HepG2 (cell line): ENCODE measurements at regions not wholly inside any gene's neighbourhood (a gene's known extent, or its start where the extent isn't known, plus 50 kb on each side); places are given as distances from the start of the nearest gene placed in this dataset.

Experiments used
- ATAC-seq: fragments of 200-7000 bp; cut with Tn5 transposase; 3 replicates; pipeline ENCODE4 v1.9.1; 2020; ENCODE audit warnings: mild to moderate bottlenecking, moderate library complexity
- BruUV-seq: library from RNA; stranded (reverse); fragments of 400-500 nt; replicated peaks from 2 replicates; lab custom pipeline; 2021; lab: Mats Ljungman, UMichigan
- CTCF ChIA-PET: fragments of 300-600 bp; formaldehyde crosslinking; extraction: SDS; loops from one replicate; lab custom pipeline; 2021; ENCODE audit warnings: low total read pairs, inconsistent platforms, low intra/inter-chr PET ratio; lab: Yijun Ruan, JAX
- POLR2A ChIA-PET: fragments of 350-600 bp; sonication (Branson Sonifier 250); formaldehyde crosslinking; loops from one replicate; lab custom pipeline; 2020; ENCODE audit warnings: antibody characterized with exemption, inconsistent platforms; lab: Yijun Ruan, JAX
- DNase-seq: peaks from one replicate; pipeline ENCODE4 v3.0.0-alpha.2; 2015; ENCODE audit warnings: low spot score
- FAIRE-seq: peaks from 3 replicates; lab custom pipeline; 2011; peaks lifted over from hg19 to GRCh38; lab: Jason Lieb, UNC
- H2AFZ ChIP-seq: one replicate; pipeline ENCODE4 v1.6.1; 2011; ENCODE audit warnings: low read length, inconsistent platforms
- H3K27ac ChIP-seq: fragments of 300-600 bp; 3 replicates; pipeline ENCODE4 v1.8.0; 2011; ENCODE audit warnings: mixed run types, mild to moderate bottlenecking, mixed read lengths, low read length, inconsistent platforms; ENCODE audit not compliant: insufficient read depth; ENCODE audit errors: extremely low read length
- H3K27me3 ChIP-seq, 2 experiments: fragments of 200-600 bp in 1 of 2; 2 replicates in 1 of 2; 3 replicates in 1 of 2; pipeline versions ENCODE4 v1.6.0 to v1.8.0; 2011; ENCODE audit warnings: low read length in 2 of 2, mild to moderate bottlenecking in 2 of 2, moderate library complexity in 2 of 2, inconsistent platforms in 1 of 2; ENCODE audit not compliant: insufficient read depth in 2 of 2, control insufficient read depth in 1 of 2
- H3K36me3 ChIP-seq, 2 experiments: fragments of 200-600 bp in 1 of 2; replicated peaks in 1 of 2; 2 replicates in 1 of 2; 3 replicates in 1 of 2; pipeline versions ENCODE4 v1.5.1 to v1.8.0; 2011; ENCODE audit warnings: low read length in 2 of 2, inconsistent platforms in 1 of 2; ENCODE audit not compliant: insufficient read depth in 2 of 2, control insufficient read depth in 1 of 2
- H3K4me1 ChIP-seq: 2 replicates; pipeline ENCODE4 v1.5.1; 2012; ENCODE audit warnings: low read length, inconsistent platforms; ENCODE audit not compliant: insufficient read depth
- H3K4me2 ChIP-seq: 2 replicates; pipeline ENCODE4 v1.6.0; 2011; ENCODE audit warnings: low read depth, low read length, inconsistent platforms
- H3K4me3 ChIP-seq, 3 experiments: fragments of 200-600 bp in 1 of 3; sonication (generic), shearing (Covaris generic) in 1 of 3; replicated peaks in 1 of 3; 2 replicates each; pipeline ENCODE4 v1.5.1; 2011 to 2016; ENCODE audit warnings: low read length in 3 of 3, inconsistent platforms in 2 of 3, low read depth in 2 of 3, mild to moderate bottlenecking in 2 of 3, control low read depth in 1 of 3, mixed read lengths in 1 of 3; ENCODE audit not compliant: insufficient read depth in 1 of 3
- H3K79me2 ChIP-seq: one replicate; pipeline ENCODE4 v1.6.1; 2011; ENCODE audit warnings: low read length, inconsistent platforms; ENCODE audit not compliant: insufficient read depth
- H3K9ac ChIP-seq: 2 replicates; pipeline ENCODE4 v1.6.0; 2011; ENCODE audit warnings: mild to moderate bottlenecking, low read depth, low read length, inconsistent platforms; ENCODE audit not compliant: insufficient read depth
- H3K9me3 ChIP-seq: 2 replicates; pipeline ENCODE4 v1.5.1; 2012; ENCODE audit warnings: mild to moderate bottlenecking, low read length
- H4K20me1 ChIP-seq: 2 replicates; pipeline ENCODE4 v1.6.0; 2011; ENCODE audit warnings: inconsistent platforms, mild to moderate bottlenecking, low read length, moderate library complexity; ENCODE audit not compliant: insufficient read depth
- ATF1 ChIP-seq: IDR thresholded peaks from 2 replicates; pipeline ENCODE4 v1.6.1; 2016; ENCODE audit warnings: mild to moderate bottlenecking, control low read depth
- MTF2 ChIP-seq: sonication (generic); formaldehyde crosslinking; IDR thresholded peaks from 2 replicates; pipeline ENCODE4 v1.5.0; 2020; ENCODE audit warnings: missing genetic modification reagents, borderline replicate concordance
- PLSCR1 ChIP-seq: sonication (generic); formaldehyde crosslinking; IDR thresholded peaks from 2 replicates; pipeline ENCODE4 v1.5.0; 2020; ENCODE audit warnings: missing genetic modification reagents, mild to moderate bottlenecking, borderline replicate concordance
- PRPF4 ChIP-seq: fragments of 200-400 bp; formaldehyde crosslinking; IDR thresholded peaks from 2 replicates; pipeline ENCODE4 v1.6.1; 2016; ENCODE audit warnings: low read length, low read depth; ENCODE audit not compliant: poor library complexity, severe bottlenecking
- RBFOX2 ChIP-seq: fragments of 200-400 bp; formaldehyde crosslinking; IDR thresholded peaks from 2 replicates; pipeline ENCODE4 v1.6.1; 2017; ENCODE audit warnings: low read depth, mild to moderate bottlenecking, low read length
- RFX1 ChIP-seq: fragments of 450-650 bp; IDR thresholded peaks from 2 replicates; pipeline ENCODE4 v1.6.1; 2017
- THAP11 ChIP-seq: IDR thresholded peaks from 2 replicates; pipeline ENCODE4 v1.6.1; 2016; ENCODE audit warnings: missing biosample characterization, missing genetic modification reagents
- TOE1 ChIP-seq: sonication (generic); formaldehyde crosslinking; IDR thresholded peaks from 2 replicates; pipeline ENCODE4 v1.4.0; 2020; ENCODE audit warnings: mild to moderate bottlenecking, missing genetic modification reagents
- ZBTB21 ChIP-seq: sonication (generic); formaldehyde crosslinking; IDR thresholded peaks from 2 replicates; pipeline ENCODE4 v1.4.0; 2020; ENCODE audit warnings: missing genetic modification reagents
- ZMYM4 ChIP-seq: sonication (generic); formaldehyde crosslinking; IDR thresholded peaks from 2 replicates; pipeline ENCODE4 v1.8.1; 2023; ENCODE audit warnings: mild to moderate bottlenecking, missing genetic modification reagents
- ZNF3 ChIP-seq: IDR thresholded peaks from 2 replicates; pipeline ENCODE4 v1.7.0; 2017; ENCODE audit warnings: inconsistent platforms
- ZNF639 ChIP-seq: conservative IDR thresholded peaks from 2 replicates; pipeline ENCODE4 v1.6.1; 2018; ENCODE audit warnings: missing genetic modification reagents
- ZNF652 ChIP-seq: IDR thresholded peaks from 2 replicates; pipeline ENCODE4 v1.6.1; 2016; ENCODE audit warnings: low read depth, borderline replicate concordance
- ZNF670 ChIP-seq: sonication (generic); formaldehyde crosslinking; IDR thresholded peaks from 2 replicates; pipeline ENCODE4 v1.8.0; 2022; ENCODE audit warnings: mild to moderate bottlenecking, missing genetic modification reagents, borderline replicate concordance
- WGBS: methylation state at CpG from one replicate; pipeline ENCODE4 v1.1.6; 2017; ENCODE audit warnings: low lambda C conversion rate; 5-methylcytosine and 5-hydroxymethylcytosine counted together
- in situ Hi-C: cut with HindIII; loops from 2 replicates; pipeline ENCODE4 v1.10.0; 2017; ENCODE audit warnings: low pct_unique_long_range_greater_than_20kb; ENCODE audit not compliant: extremely low pct_ligation_motif_present
- intact Hi-C: fragments of 100-400 bp; cut with micrococcal nuclease; formaldehyde crosslinking; loops from one replicate; pipeline ENCODE4 v1.10.0; 2022; ENCODE audit not compliant: unreplicated experiment

- Histone ChIP-seq H3K27me3 (no peaks in the 10 kb centered on the region), H4K20me1 (no peaks in the 10 kb centered on the region), H3K4me1 (no peaks in the 10 kb centered on the region), H3K79me2 (no peaks in the 10 kb centered on the region), H3K9ac (no peak overlapping the region), H3K27ac (no peak overlapping the region), H3K4me3 (no peak overlapping the region), H2AFZ (no peak overlapping the region), H3K36me3 (no peaks in the 10 kb centered on the region), H3K4me2 (no peak overlapping the region), H3K9me3 (no peaks in the 10 kb centered on the region)
- DNase-seq, result no peak
- in situ Hi-C loops (no loop called here), intact Hi-C loops (no loop called here)
- CTCF ChIA-PET, result no interaction called here
- no peak for FAIRE-seq
- no CpG with 5 or more reads among the region's 4 CpGs for WGBS
- ATAC-seq, result no peak
- TF ChIP-seq PLSCR1 (CRISPR knock-in tag) (no peak), PRPF4 (no peak), ZNF652 (CRISPR knock-in tag) (no peak), ZNF3 (CRISPR knock-in tag) (no peak), TOE1 (no peak), ATF1 (CRISPR knock-in tag) (no peak), ZNF639 (CRISPR knock-in tag) (no peak), ZMYM4 (CRISPR knock-in tag) (no peak), ZNF670 (CRISPR knock-in tag) (no peak), MTF2 (CRISPR knock-in tag) (no peak), RBFOX2 (no peak), THAP11 (CRISPR knock-in tag) (no peak), ZBTB21 (CRISPR knock-in tag) (no peak), RFX1 (no peak)
- POLR2A ChIA-PET, result no interaction called here
- BruUV-seq, result no TSS peak
These were observed 840.7 kb downstream of the NLGN4Y start for GRCh38 chrY:15364996-15365395.
